Retinal pigment epithelial cell (primary cell): ENCODE measurements at regions not wholly inside any gene's neighbourhood (a gene's known extent, or its start where the extent isn't known, plus 50 kb on each side); places are given as distances from the start of the nearest gene placed in this dataset.

Experiments used
- DNase-seq: peaks from one replicate; pipeline ENCODE4 v3.0.0-alpha.2; 2010; ENCODE audit warnings: low read depth
- H3K4me3 ChIP-seq: 2 replicates; pipeline ENCODE4 v1.5.1; 2011; ENCODE audit warnings: mild to moderate bottlenecking, low read length, control low read depth, moderate library complexity
- TF ChIP-seq, protein P1 (sequence below): conservative IDR thresholded peaks from 2 replicates; pipeline ENCODE4 v1.5.1; 2011; ENCODE audit warnings: low read depth, low read length, control low read depth, inconsistent platforms

DNA sequence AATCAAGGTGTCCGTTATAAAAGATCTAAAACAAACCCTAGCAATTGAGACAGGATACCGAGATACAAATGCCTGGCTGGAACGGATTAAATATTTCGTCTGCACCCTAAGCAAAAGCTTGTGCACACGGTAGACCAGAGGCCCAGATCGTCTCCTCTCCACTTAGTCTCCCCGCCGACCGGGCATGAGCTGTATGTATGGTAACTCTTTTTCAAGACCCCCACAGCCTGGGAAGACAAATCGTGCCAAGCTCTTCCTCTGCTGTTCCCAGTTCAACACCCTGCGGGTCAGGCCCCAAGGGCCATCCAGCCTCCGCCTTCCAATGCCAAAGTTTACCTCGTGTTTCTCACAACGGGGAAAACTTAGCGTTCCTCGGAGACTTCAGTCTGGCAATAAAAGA, 285.7 kb upstream of the GALNT17 start:
- DNase-seq: no peak
- TF ChIP-seq, protein P1, sequence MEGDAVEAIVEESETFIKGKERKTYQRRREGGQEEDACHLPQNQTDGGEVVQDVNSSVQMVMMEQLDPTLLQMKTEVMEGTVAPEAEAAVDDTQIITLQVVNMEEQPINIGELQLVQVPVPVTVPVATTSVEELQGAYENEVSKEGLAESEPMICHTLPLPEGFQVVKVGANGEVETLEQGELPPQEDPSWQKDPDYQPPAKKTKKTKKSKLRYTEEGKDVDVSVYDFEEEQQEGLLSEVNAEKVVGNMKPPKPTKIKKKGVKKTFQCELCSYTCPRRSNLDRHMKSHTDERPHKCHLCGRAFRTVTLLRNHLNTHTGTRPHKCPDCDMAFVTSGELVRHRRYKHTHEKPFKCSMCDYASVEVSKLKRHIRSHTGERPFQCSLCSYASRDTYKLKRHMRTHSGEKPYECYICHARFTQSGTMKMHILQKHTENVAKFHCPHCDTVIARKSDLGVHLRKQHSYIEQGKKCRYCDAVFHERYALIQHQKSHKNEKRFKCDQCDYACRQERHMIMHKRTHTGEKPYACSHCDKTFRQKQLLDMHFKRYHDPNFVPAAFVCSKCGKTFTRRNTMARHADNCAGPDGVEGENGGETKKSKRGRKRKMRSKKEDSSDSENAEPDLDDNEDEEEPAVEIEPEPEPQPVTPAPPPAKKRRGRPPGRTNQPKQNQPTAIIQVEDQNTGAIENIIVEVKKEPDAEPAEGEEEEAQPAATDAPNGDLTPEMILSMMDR: no peak
- no peak overlapping the region for H3K4me3 ChIP-seq

DNA sequence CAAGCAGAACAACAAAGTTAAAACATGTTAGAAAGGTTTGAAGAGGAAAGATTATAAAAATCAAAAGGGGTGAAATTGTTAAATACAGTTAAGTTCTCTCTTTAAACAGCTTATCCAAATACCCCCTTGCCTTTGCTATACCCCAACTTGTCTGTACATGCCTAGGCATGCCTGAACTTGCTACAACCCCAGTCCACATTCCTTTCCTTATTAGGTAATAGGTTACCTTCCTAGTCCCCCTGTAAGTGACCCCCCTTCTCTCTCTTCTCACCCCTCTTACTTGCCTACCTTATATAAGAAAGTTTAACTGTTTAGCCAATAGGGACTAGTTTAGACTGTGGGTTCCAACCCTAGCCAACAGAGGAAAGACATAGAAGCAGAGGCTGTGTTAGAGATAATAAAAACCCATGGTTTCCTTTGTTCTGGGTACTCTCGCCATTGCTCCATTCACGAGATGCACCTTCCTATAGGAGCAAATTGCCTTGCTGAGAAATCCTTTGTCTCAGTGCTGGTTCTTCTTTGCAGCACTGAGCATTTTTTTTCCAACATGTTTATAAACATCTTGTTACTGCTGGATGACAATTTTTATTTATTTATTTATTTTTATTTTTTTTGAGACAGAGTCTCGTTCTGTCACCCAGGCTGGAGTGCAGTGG, 282.2 kb upstream of the GALNT17 start:
- H3K4me3 ChIP-seq: no peak overlapping the region
- no peak for DNase-seq
- TF ChIP-seq, protein P1: no peak

DNA sequence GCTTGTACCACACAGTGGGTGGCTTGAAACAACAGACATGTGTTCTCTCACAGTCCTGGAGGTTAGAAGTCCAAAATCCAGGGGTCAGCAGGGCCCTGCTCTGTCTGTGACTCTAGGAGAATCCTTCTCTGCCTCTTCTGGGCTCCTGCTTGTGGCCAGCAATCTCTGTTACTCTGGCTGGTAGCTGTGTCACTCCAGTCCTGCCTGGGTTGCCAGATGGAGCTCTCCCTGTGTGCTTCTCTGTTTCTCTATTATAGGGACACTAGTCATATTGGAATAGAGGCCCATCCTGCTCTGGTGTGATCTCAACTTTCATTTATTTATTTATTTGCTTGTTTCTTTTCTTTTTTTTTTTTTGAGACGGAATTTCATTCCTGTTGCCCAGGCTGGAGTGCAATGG, 276.6 kb upstream of the GALNT17 start:
- no peak for DNase-seq
- TF ChIP-seq, protein P1: no peak
- H3K4me3 ChIP-seq: no peak overlapping the region

DNA sequence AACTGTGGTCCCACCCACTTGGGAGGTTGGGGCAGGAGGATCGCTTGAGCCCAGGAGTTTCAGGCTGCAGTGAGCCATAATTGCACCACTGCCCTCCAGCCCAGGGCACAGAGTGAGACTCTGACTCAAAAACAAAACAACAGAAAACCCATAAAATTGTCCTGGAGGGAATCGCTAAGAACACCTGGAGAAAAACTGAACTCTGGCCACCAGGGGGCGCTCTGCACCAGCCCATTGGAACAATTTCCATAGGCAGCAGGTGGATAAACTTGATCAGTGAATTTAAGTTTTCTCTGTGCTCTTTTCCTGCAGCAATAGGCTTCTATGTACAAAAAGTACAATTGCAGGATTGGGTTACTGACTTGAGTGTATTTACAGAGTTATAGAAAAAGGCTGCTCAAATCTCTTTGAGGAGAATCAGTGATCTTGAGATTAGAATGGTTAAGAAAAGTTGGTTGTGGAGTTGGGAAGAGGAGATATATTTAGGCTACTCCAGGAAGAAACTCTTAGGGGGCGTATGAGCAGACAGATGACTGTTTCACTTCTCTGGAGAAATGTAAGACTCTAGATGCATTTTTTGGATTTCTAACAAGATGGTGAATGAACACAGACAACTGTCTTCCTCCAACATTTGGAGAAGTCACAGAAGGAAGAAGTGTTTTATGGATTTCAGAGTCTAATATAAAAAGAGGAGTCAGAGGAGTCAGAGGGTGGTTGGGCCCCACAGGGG, 274.9 kb upstream of the GALNT17 start:
- peak; percentile 6 for DNase-seq

DNA sequence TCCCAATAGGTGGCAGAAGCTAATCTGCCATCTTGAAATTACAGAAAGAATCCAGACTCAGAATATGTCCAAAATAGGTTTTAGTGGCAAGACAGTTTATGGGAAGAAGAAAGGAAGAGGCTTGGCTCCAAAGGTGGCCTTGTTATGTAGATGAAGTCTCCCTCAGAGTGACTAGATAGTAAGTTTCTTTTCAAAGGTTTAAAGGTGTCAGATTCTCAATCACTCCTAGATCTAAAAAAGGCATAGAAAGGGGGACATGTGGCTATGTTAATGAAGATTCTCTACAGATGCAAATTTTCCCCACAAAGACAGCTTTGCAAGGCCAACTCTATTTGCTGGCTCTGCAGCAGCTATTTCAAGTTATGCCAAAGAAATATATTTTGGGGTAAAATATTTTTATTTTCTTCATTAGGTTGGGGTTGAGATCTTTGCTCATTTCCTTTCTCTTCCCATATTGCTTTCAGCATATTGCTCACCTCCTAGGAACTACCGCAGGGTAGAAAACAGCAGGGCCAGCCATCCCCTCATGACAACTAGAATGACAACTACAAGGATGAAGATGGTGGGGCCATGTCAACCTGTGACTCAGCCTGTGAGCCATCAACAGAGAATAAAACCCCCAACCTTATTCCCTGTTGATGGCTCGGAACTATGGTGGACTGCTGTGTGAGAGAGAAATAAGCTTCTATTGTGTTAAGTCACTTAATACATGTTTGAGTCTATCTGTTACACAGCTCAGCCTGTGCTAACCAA, 274.0 kb upstream of the GALNT17 start:
- TF ChIP-seq, protein P1: no peak

More for the DNA sequence above, 274.9 kb upstream of the GALNT17 start:
- no peak overlapping the region for H3K4me3 ChIP-seq
- TF ChIP-seq, protein P1: peak; percentile 79

DNA sequence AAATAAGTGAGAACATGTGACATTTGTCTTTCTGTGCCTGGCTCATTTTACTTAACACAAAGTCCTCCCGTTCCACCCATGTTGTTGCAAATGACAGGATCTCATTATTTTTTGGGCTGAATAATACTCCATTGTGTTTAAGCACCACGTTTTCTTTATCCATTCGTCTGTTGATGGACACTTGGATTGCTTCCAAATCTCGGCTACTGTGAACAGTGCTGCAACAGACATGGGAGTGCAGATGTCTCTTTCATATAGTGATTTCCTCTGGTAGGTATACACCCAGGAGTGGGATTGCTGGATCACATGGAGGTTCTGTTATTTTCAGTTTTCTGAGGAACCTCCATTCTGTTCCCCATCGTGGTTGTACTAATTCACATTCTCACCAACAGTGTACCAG, 264.4 kb upstream of the GALNT17 start:
- TF ChIP-seq, protein P1: no peak
- no peak overlapping the region for H3K4me3 ChIP-seq
- DNase-seq: no peak

More for the DNA sequence above, 274.0 kb upstream of the GALNT17 start:
- no peak overlapping the region for H3K4me3 ChIP-seq
- DNase-seq: no peak
